Right renal cortex interstitium (tissue), 3 donors: ENCODE measurements at regions not wholly inside any gene's neighbourhood (a gene's known extent, or its start where the extent isn't known, plus 50 kb on each side); places are given as distances from the start of the nearest gene placed in this dataset.
"Not testable (repeated sequence)": the region's sequence is repeated elsewhere in the genome, so short reads cannot be mapped to it uniquely, and the experiment has no call there.

Experiments
- DNase-seq, 3 donors: peaks; one replicate each; pipeline ENCODE4 v3.0.0-alpha.2; 2013; ENCODE audit warnings: low read depth in 3 of 3, low spot score in 2 of 3

DNA sequence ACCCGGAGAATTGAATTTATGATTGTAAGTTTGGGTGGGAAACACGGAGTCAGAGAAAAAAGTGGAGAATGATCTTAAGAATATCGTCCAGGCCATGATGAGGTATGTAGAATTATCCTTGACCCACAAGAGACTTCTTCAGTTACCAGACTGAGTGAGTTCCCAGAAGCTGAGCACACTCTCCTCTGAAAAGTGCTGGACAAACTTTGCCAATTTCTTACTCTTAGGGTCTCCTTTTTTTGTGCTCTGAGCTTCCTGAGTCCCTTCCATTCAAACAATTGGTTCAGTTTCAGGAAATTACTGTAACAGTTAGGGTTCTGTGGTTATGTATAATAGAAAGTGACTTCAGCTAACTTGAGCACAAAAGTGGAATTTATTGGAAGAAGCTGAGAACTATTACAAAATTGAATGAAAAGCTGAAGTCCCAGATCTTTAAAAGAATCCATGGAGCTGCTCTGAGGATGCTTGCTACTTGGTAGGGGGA lies 50.6 kb upstream of the EHBP1 start:
- DNase-seq, result no peak

GRCh38 chr2:62654423-62654791 lies 51.1 kb upstream of the EHBP1 start:
- no peak for DNase-seq

GRCh38 chr2:62653582-62654422 lies 51.7 kb upstream of the EHBP1 start:
- DNase-seq, result no peak

GRCh38 chr2:62649087-62649486 lies 56.4 kb upstream of the EHBP1 start:
- not testable (repeated sequence) for DNase-seq

- DNase-seq, result no peak
Observed at GRCh38 chr2:62643100-62643471, 62.4 kb upstream of the EHBP1 start.

DNA sequence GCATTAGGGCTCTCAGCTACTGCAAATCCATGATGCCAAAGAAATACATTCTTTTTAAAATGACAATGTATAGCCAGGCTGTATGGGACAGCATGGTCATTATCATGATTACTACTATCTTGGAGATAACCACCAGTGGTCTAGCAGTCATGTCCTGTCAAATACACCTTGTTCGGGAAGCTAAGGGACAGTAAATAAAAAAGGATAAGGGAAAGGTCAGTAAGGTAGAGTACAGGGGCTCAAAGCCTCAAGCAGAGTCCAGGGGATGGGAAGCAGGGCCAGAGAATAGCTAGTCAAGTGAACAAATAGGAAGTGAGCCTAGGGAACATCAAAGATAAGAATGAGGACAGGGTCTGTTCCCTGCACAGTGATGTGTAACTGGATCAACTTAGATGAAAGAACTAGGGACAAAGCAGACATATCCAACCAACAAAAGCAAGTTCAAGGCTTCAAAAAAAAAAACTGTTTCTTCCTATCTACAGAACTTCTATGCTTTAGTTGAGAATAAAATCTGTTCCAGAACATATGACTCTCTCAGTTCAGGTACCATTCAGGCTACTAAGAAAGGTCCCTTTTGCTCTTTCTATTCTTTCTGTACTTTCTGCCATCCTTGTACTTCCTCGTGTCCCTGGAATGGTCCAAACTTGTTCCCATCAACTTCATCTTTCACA lies 62.9 kb upstream of the EHBP1 start:
- no peak for DNase-seq

DNA sequence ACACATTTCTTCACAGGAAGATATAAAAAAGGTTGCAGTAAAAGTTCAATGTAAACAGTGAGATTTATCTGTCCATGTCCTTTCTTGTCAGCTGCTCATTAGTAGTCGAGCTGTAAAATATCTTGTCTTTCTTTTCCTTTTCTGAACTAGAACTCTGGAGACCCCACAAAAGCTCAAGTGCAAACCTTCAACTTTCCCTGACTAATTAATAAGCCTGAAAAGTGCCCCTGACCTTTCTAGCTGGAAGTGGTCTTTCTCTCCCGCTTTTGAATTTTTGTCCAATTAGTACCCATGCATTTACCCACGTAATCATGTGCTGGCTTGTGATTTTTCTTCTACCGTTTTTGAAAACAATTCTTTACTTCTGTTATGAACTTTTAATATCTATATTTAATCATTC lies 63.6 kb upstream of the EHBP1 start:
- no peak for DNase-seq

DNA sequence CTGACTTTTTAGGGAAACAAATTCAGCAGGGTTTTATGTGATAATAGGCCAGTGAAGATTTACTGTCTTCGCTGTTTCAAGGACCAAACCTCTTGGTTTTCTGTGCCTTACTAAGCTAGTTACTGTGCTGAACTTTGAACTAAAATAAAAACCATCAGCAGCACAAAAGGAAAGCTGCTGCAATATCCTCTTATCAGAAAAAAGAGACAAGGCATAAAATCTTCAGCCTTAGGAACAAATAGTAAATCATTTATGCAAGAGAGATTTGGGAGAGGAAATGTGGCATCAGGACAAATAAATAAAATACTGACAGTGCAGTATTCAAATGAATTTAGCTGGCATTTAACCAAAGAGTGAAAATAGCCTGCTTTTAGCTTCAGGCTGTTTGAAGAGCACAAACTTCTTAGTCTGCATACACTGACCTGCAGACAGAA lies 64.1 kb upstream of the EHBP1 start:
- peak in 1 of 3 donors; percentile 17 for DNase-seq

DNA sequence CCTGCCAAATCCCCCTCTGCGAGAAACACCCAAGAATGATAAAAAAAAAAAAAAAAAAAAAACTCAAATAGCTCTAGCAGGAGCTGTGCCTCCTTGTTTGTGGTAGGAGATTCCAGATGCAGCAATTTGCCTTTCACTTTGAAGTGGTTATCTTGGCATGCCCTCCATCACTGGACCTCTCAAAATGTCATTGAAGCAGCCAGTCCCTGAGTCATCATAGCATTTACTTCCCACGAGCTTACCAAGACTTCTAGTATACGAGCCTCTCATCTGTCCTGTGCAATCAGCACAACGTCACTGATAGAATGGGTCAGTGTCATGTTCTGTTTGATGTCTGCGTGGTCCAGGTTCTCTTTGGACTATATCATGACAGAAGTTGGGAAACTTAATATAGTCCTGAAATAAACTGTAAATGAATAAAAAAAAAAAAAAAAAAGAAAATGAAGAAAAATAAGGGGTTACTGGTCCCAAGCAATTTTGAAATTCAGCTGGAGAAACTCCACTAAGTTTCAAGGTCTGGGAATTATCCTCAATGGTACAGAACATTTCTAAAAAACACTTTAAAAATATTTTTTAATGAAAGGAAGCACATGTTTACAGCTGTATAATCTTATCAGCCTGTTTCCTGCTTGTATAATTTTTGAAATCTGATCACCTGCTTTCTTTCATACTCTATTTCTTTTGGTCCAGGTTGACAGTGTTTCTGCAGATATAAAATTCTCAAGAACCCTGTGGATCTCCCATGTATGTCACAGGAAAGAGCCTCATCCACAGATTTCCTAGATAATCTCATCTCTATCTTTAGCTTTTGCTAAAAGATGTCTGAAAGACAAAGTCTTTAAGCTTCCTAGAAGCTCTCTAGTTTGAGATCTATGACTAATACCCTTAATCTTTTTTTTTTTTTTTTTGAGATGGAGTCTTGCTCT lies 74.1 kb upstream of the EHBP1 start:
- no peak for DNase-seq

DNA sequence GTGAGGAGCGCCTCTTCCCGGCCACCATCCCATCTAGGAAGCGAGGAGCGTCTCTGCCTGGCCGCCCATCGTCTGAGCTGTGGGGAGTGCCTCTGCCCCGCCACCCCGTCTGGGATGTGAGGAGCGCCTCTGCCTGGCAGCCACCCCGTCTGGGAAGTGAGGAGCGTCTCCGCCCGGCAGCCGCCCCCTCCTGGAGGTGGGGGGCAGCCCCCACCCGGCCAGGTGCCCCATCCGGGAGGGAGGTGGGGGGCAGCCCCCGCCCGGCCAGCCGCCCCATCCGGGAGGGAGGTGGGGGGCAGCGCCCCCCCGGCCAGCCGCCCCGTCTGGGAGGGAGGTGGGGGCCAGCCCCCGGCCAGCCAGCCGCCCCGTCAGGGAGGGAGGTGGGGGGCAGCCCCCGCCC lies 75.3 kb upstream of the EHBP1 start:
- not testable (repeated sequence) for DNase-seq

DNA sequence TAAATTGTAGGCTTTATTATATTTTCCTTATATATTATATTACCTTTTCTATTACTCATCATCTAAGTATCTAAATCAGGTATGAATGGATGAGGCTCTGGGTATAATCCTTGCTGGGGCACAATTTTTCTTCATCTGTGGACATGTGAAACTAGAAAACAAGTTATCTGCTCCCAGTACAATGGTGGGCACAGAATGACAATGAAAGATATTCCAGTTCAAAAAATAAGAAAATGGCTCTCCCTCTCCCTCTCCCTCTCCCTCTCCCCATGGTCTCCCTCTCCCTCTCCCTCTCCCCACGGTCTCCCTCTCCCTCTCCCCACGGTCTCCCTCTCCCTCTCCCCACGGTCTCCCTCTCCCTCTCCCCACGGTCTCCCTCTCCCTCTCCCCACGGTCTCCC lies 76.2 kb upstream of the EHBP1 start:
- DNase-seq, result not testable (repeated sequence)

DNA sequence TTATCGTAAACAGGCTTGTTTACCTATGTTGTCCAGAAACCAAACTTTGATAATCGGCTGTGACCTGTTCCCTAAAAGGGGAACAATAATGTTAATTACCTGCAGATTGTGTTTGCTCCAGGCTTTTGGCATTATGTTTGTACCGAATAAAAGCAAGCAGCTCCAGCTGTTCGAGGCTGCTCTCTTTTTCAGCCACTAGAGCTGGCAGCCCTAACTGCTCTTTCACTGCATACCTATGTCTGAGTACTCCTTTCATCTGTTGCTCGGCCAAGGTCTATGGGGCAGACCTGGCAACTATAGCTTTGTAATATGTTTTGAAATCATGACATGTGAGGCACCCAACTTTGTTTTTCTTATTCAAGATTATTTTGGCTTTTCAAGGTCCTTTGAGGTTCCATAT lies 77.8 kb upstream of the EHBP1 start:
- DNase-seq, result no peak

GRCh38 chr2:62624855-62625254 lies 80.7 kb upstream of the EHBP1 start:
- DNase-seq, result no peak

DNA sequence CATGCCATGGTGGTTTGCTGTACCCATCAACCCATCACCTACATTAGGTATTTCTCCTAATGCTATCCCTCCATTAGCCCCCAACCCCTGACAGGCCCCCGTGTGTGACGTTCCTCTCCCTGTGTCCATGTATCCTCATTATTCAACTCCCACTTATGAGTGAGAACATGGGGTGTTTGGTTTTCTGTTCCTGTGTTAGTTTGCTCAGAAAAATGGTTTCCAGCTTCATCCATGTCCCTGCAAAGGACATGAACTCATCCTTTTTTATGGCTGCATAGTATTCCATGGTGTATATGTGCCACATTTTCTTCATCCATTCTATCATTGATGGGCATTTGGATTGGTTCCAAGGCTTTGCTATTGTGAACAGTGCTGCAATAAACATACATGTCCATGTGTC lies 89.0 kb upstream of the EHBP1 start:
- DNase-seq, result not testable (repeated sequence)

DNA sequence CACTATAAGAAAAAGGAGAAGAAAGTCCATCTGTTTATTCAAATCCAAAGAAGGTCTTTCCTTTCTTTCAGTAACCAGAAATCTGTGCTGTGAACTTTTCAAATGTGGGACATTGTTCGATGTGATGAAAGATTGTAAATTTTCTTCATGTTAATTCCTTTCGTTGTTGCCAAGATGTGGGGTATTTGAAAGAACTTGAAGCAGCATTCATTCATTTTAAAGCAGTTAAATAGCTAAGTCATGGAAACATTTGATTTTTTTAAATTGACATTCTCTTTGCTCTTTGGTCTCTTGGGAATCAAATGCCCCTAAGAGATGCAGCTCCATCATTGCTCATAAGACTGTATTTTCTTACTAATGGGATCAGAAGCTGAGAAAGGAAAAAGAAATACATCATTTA lies 93.7 kb upstream of the EHBP1 start:
- no peak for DNase-seq

- not testable (repeated sequence) for DNase-seq
Observed at GRCh38 chr2:62605471-62605870, 99.5 kb upstream of the TMEM17 start.

GRCh38 chr2:62604336-62604735 lies 98.3 kb upstream of the TMEM17 start:
- DNase-seq, result no peak

GRCh38 chr2:62603154-62603712 lies 97.2 kb upstream of the TMEM17 start:
- no peak for DNase-seq

- not testable (repeated sequence) for DNase-seq
Observed at GRCh38 chr2:62599674-62600410, 93.8 kb upstream of the TMEM17 start.

DNA sequence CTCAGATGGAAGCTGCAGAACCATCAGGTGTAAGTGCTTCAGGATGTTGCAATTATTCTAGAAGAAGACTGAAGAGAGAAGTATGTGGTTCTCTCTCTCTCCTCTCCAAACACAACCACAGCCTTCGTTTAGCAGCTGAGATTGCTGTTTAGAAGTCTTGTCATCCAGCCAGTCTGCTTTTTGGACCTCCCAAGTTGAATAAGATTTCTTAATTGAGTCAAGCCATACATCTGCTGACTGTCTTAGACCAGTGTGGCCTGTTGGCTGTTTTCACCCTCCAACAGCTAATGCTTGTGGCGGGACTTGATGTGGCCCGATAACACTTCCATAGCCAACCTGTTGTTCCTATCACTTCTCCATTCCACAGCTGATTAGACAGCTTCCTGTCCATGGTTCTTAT lies 91.3 kb upstream of the TMEM17 start:
- DNase-seq, result no peak
